GM21717 (cell line): ENCODE measurements at regions not wholly inside any gene's neighbourhood (a gene's known extent, or its start where the extent isn't known, plus 50 kb on each side); places are given as distances from the start of the nearest gene placed in this dataset.

ENCODE experiments used
- ATAC-seq: cut with Tn5 transposase; IDR thresholded peaks from one replicate; pipeline ENCODE4 v1.9.1; 2021; ENCODE audit warnings: mild to moderate bottlenecking, moderate library complexity; ENCODE audit not compliant: unreplicated experiment

DNA sequence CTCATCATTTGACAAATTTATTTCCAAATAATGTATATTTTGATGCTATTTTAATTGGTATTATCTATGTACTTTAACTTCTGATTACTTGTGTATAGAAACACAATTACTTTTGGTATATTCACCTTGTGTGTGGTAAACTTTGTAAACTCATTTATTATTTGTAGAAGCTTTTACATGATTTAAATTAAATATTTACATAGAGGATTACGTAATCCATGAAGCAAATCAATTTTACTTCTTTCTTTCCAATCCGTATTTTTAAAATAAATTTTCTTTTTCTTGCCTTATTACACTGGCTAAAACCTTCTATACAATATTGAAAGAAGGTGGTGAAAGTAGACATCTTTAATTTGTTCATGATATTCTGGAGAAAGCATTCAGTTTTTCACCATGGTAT is 540.2 kb downstream of the MMUT start:
- no peak for ATAC-seq

DNA sequence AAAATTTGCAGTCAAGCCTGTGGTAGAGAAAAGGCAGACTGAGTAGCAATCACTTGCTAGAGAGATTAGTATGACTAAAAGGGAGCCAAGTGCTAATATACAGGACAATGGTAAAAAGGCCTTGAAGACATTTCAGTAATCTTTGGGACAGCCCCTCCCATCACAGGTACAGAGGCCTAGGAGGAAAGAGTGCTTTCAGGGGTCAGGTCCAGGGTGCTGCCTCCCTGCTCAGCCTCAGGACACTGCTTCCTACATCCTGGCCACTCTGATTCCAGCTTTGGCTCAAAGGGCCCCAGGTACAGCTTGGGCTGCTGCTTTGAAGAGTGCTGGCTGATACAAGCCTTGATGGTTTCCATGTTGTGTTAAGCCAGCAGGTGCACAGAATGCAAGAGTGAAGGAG is 543.5 kb downstream of the MMUT start:
- no peak for ATAC-seq

DNA sequence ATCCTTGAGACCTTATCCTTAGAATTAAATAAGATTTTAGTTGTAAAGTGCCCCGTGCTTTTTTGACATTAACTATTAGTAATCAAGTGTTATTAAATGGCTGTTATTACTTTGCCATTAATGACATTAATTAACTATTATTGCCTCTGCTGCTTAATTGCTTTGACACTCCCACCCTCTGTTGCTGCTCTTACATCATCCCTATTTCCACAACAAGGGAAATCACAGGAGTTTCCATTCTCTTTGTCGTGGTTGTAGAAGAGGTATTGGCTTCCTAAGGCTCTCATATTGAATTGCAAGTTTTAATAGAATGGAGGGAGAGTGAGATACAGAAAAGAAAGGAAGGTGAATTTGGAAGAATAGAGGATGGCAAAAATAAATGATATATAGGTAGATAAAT is 545.8 kb downstream of the MMUT start:
- no peak for ATAC-seq

DNA sequence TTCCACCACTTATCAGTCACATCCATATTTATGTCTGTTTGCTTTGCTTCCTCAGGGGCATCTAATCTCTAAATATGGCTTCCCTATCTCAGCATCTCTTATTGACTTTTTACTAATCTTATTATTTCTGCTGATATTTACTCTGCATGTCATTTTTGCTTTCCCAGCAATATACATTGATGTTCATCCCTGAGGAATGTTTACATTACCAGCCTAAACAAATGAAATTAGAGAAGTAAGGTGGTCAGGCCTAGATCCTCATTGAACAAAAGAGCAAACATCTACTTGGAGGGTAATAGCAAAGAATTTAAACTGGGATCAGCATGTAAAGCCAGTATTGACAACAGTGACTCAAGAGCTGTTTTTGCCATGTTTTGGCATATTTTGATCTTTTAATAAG is 546.4 kb downstream of the MMUT start:
- ATAC-seq = no peak

DNA sequence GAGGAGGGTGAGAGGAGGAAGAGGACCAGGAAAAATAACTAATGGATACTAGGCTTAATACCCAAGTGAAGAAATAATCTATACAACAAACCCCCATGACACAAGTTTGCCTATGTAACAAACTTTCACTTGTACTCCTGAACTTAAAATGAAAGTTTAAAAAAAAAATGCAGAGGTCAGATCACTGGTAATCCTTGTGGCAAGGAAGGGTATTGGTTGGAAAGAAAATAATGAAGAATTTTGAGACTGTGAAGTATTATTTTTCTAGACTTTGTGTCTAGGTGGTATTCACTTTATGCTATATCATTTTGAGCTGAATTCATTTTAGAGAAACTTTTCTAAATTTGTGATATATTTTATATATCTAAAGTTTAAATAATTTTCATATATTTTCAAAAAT is 547.5 kb downstream of the MMUT start:
- no peak for ATAC-seq

DNA sequence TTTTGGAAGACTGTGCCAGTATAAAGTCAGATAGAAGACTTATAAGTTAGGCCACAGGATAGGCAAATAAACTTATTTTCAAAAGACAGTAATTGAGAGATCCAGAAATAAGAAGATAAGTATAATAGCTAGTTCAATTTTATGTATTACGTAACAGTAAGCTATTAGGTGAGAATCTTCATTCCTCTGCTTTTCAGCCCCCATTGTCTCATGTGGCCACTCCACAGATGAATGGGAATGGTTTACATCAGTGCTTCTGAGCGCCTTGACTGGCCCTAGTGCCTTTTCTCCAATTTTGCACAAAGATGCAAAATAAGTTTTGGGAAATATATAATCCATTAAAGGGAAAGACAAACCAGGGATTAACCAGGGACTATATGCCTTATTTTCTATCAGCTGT is 550.5 kb downstream of the MMUT start:
- no peak for ATAC-seq

DNA sequence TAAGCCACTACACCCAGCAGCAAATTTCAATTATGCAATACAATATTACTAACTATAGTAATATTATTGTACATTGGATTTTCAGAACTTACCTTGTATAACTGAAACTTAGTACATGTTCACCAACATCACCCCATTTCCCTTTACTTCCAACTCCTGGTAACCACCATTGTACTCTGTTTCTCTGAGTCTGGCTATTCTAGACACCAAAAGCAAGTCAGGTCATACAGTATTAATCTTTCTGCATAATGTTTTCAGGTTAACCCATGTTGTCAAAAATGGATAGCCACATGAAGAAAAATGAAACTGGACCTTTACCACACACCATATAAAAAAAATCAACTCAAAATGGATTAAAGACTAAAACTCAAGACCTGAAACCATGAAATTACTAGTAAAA is 558.2 kb downstream of the MMUT start:
- no peak for ATAC-seq

DNA sequence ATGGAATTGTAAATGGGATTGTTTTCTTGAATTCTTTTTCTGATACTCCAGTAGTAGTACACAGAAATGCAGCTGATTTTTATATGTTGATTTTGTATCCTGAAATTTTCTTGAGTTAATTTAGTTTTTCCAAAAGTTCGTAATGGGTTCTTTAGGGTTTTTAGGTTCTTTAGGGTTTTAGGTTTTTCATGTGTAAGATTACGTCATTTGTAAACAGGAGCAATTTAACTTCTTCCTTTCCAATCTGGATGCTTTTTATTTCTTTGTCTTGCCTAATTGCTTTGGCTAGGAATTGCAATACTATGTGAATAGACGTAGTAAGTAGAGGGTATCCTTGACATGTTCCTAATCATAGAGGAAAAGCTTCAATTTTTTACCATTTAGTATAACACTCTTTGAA is 568.6 kb downstream of the MMUT start:
- ATAC-seq = no peak

DNA sequence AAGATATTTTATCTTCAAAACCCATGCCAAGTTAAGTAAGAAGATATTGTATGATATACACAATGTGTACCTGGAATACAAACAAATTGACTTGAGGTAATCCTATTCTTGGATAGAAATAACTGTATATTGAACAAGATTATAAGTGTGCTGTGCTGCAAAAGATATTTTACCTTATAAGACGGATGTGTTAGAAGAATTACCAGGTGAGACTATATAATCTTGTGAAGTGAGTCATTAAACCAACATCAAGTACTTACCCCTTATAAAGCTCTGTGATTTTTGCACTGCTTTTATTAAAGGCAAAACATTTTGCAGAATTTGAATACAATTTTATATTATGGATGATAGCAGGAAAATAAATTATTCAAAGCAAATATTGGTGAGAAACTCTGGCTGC is 570.0 kb downstream of the MMUT start:
- no peak for ATAC-seq

DNA sequence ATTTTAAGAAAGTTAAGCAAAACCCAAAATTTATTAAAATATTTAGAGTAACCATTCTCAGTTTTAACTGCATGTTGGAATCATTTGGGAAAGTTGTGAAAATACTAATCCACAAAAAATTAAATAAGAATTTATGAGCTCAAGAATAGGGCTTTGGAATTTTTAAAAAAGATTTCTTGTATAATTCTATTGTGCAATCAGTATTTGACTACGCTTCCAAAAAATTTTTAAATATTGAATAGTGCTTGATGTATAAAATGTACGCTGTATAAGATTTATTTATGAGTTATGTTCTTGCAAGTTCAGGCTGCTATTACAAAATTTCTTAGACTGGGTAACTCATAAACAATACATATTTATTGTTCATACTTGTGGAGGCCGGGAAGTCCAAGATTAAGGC is 571.7 kb downstream of the MMUT start:
- no peak for ATAC-seq

DNA sequence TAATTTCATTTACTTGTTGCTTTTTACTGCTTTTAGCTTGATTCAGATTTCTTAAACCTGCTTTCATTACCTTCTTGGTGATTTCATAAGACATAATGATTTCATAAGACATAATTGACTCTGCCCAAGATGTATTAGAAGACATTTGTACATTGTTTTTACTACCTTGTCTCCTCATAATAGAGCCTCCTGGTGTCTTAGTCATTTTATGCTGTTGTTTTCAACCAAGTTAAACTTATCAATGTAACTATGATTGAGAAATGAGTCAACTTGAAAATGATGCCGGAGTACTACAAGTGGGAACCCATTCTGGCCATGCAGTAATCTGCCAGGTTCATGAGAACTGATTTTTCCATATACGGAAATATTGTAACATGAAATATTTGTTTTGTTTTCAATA is 573.6 kb downstream of the MMUT start:
- no peak for ATAC-seq

DNA sequence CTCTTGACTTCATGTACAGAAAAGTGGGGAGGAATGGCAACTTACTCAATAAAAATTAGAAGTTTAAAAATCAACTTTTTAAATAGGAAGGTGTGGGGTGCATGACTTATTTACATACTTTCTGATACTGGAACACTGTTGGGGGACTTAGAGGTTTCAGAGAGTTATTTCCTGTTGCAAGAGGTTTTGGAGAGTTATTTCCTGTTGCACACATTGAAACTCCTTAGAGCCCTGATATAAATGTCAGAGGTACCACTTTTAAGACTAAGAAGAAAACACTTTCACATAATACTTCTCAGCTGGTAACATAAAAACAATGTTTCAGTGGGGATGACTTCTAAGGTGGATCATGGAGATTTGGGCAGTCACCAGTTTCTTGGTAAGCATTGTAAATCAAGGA is 579.9 kb downstream of the MMUT start:
- no peak for ATAC-seq

DNA sequence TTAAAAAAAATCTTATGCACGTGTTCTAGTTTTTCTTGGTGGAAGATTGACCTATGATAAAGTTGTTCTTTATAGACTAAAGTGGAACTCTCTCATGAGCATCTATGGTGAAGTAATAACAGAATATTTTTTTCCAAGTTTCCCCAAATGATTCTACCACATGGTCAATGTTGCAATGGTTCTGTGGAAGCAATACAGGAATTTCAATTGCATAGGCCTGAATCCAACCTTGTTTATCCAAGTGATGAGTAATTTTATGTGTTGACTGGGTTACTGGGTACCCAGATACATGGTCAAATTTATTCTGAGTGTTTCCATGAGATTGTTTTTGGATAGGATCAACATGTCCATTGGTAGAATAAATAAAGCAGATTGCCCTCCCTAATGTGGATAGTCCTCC is 581.5 kb downstream of the MMUT start:
- ATAC-seq = no peak

DNA sequence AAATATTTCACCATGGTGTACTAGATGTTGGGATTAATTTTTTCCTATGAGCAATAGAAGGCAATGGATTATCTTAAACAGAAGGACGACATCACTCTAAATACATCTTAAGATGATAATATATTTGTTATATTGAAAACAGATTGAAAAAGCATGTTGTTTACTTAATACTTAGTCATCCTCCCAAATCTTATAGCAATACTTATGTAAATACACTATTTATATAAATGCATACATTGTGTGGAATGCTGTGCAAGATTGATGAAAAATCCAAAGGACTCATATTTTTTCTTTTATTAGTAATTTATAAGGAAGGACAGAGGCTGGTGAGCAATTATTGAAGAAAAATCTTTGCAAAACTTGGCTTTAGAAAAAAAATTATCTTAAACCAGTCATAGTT is 593.5 kb downstream of the MMUT start:
- no peak for ATAC-seq

DNA sequence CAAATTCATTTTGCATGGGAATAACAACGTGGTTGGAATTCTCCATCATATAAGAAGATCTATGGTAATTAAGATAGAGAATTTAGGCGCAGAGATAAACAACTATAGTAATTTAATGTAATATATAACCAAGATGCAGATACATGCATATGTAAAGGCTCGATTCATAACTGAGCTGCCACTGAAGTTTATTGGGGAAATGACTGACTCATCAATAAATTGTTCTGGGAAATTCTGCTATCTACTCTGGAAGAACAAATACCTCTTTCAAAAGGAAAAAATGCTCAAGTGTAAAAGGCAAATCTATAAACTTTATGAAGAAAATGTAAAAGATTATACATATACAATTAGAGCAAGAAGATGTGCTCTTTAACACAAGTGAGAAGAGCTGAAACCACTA is 596.4 kb downstream of the MMUT start:
- no peak for ATAC-seq

DNA sequence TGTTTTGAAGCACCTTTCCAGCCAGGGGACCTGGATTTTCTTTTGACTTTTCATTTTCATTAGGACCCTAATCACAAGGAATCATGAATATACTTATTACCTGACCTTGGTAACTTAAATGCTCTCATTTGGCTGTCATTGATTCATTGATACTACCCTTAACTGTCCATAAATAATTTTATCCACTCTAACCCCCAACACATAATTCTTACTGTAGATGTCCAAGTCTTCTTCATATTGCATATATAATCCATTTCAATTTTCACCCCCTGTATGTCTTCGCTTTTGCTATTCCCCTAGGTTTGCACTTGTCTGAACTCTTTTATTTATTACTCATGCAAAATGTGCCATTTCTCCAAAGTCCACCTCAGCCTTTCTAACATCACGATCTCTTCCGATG is 602.9 kb downstream of the MMUT start:
- no peak for ATAC-seq

DNA sequence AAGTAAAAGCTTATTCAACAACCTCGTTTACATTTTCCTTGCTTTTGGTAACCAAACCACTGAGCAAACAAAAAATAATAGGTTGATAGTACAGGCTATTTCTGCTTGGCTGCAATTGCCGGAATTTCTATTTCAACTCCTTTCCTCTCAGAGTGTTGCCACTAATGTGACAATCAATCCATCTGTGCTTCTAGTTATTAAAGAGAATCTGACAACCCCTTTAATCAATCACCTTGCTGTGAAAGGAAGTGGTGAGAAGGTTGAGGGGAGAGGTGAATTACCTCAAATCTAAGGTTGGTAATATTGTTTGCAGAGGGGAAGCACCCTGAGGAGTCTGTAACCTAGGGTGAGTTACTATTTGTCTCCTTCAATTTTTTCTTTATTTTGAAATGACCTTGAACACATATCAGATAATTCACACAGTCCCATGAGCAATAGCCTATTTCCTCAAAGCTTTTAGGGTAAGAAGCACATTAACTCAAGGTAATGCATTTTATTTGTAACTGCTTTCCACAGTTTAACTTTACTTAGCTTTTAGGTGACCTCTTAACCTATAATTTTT is 603.4 kb downstream of the MMUT start:
- ATAC-seq = no peak

DNA sequence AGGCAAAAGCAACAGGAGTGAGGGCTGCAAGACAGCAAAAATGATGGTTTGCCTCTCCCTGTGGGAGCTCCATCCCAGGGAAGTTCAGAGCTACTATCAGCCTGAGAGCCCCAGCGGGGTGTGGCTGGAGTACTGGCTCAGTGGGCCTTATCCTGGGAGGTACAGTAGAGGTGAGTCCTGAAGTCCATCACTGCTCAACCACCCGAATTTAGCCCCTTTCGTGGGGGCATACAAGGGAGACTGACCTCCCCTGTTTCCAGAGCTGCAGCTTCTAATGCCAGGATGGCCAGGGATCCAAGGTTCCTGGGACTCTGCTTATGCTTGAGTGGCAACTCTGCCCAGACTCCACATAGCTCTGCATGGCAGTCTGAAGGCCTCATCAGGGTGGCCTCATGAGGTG is 617.8 kb downstream of the MMUT start:
- no peak for ATAC-seq

DNA sequence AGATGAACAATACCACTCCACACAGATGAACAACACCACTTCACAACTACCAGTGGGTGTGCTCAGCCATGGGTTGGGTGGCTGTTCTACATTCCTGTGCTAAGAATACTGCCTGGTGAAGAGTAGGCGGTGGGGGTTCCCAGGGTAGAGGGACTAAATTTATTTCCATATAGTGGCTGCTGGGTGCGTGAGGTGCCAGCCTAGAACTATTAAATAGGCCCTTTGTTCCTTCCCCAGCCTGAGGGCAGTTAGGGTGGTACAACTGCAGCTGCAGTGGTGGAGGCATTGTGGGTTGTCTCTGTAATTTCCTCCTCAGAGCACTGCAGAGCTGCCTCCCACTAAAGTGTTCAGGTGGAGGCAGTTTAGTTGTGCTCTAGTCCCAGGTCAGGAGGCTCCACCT is 618.4 kb downstream of the MMUT start:
- ATAC-seq = no peak

DNA sequence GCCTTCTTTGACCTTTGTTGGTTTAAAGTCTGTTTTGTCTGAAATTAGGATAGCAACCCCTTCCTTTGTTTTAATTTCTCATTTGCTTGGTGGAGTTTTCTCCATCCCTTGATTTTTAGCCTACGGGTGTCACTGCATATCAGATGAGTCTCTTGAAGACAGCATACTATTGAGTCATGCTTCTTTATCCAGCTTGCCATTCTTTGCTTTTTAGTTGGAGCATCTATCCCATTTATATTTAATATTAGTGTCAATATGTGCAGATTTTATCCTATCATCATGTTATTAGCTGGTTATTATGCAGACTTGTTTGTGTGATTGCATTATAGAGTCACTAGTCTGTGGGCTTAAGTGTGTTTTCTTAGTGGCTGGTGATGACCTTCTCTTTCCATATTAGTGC is 622.2 kb downstream of the MMUT start:
- no peak for ATAC-seq

DNA sequence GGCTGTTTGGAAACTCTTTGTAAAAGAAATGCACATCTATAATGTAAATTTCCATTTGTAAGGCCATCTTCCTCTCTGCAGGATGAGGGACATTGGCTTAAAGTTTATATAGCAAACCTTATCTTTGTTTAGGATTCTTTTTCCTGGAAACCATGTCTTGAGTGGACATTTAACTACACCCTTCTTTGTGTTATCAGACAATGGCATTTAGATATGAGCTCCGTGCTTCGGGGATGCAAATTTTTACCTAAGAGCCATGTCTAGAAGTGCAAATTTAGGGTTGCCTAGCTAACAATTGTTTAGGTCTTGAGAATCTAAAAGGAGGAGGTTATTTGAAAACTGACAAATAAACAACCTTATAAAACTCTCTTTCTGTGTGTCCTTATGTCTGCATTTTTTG is 623.8 kb downstream of the MMUT start:
- no peak for ATAC-seq

DNA sequence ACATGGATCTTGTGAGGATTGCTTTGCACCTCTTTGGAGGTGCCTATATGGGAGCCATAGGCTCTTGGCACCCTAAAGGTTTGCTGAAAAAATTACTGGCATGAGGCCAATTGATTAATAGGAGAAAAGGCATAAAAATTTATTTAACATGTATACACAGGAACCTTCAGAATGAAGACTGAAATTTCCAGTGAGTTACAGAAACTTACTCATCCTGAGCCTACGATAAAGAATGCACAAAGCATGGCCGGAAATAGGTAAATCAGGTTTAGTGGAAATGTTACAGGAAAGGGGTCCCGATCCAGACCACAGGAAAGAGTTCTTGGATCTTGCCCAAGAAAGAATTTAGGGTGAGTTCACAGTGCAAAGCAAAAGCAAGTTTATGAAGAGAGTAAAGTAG is 625.3 kb downstream of the MMUT start:
- no peak for ATAC-seq

DNA sequence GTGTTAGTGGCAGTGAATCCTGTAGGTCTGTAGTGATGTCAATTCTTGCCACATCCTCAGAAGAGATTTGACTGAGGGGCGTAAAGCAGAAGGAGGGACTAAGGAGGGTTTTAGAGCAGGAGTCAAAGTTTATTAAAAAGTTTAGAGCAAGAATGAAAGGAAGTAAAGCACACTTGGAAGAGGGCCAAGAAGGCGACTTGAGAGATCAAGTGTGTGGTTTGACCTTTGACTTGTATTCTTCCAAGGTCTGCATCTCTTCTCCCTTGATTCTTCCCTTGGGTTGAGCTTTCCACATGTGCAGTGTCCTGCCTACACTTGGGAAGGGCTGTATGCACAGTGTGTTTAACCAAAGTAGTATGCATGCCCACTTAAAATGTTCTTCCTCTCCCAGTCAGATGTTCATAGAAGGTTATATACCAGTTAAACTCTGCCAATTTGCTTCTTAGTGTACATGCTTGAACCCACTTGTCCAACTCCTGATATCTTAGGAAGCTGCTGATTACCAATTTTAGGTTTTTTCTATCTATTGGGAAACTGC is 627.6 kb downstream of the MMUT start:
- no peak for ATAC-seq

DNA sequence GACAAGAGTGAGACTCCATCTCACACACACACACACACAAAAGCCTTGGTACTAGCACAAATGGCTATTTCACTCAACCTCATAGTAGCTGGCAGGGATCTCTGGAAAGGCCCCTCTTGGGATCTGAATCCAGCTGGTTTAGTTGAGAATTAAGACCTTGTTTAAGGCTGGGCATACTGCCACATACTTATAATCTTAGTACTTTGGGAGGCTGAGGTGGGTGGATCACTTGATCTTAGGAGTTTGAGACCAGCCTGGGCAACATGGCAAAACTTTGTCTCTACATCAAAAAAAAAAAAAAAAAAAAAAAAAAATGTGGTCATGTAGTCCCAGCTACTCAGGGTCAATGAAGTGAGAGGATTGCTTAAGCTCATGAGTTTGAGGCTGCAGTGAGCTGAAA is 628.3 kb downstream of the MMUT start:
- no peak for ATAC-seq
